ENCODE measurements at regions not wholly inside any gene's neighbourhood (a gene's known extent, or its start where the extent isn't known, plus 50 kb on each side); places are given as distances from the start of the nearest gene placed in this dataset.

DNA sequence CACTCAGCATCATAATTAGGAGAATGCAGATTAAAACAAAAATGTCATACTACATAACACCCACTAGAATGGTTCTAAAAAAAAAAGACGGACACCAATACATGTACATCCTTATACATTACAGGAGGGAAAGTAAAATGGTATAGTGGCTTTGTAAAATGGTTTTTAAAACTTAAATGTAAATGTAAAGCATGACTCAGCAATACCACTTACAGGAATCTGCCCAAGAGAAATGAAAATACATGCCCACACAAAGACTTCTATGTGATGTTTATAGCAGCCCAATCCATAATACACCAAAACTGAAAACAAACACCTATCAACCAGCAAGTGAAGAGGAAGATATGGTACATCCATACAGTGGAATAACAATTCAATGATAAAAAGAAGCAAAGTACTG lies 939.1 kb upstream of the ACO1 start:
- no peaks in the 10 kb centered on the region for H3K9me3 Mint-ChIP-seq
- no peaks in the 10 kb centered on the region for H3K27me3 ChIP-seq (ENCODE audit: insufficient read depth, low read length)
- H3K4me3 ChIP-seq (ENCODE audit: low read length in 2 of 2): no peak overlapping the region
- H3K4me3 Mint-ChIP-seq: peak overlapping the region in 1 of 8 donors; percentile 15
- H3K9me3 ChIP-seq (ENCODE audit: control insufficient read depth in 1 of 2, low read length in 2 of 2): no peaks in the 10 kb centered on the region
- H3K27me3 Mint-ChIP-seq: no peaks in the 10 kb centered on the region
- intact Hi-C loops (cut with micrococcal nuclease): no loop called here
- H3K36me3 ChIP-seq (ENCODE audit: insufficient read depth, low read length): no peaks in the 10 kb centered on the region
- H3K4me1 ChIP-seq (ENCODE audit: insufficient read depth, low read length): no peaks in the 10 kb centered on the region
- DNase-seq: no peak
- CTCF ChIA-PET (ENCODE audit: partially characterized antibody): no interaction called here
- H3K27ac Mint-ChIP-seq: peak overlapping the region in 1 of 7 donors; percentile 23
- H3K27ac ChIP-seq (ENCODE audit: low read depth, low read length): no peak overlapping the region
- POLR2A ChIA-PET (ENCODE audit: partially characterized antibody): no interaction called here
- peaks cover 0 to 3% of the 10 kb centered on the region in 2 donors for H3K36me3 Mint-ChIP-seq
- peaks cover 2 to 13% (median 6%) of the 10 kb centered on the region in 4 donors for H3K4me1 Mint-ChIP-seq

DNA sequence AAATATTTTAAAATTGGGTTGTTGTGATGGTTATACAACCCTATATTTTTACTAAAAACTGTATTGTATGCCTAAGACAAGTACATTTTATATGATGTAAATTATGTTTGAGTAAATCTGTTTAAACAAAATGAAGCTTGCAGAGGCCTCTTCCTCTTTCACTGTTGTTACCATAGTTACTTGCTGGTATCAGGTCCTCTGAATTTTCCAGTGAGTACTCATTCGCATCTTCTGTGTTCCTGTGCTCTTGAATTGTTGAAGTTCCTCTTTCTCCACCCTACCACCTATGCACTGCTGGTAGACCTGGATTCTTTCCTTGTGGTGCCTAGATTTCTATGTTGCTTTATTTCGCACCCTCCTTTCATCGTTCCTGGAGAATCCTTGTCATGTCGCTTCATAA lies 938.5 kb upstream of the ACO1 start:
- Histone ChIP-seq H3K27me3 (ENCODE audit: insufficient read depth, low read length) (no peaks in the 10 kb centered on the region), H3K9me3 (ENCODE audit: control insufficient read depth in 1 of 2, low read length in 2 of 2) (no peaks in the 10 kb centered on the region), H3K4me1 (ENCODE audit: insufficient read depth, low read length) (no peaks in the 10 kb centered on the region), H3K36me3 (ENCODE audit: insufficient read depth, low read length) (no peaks in the 10 kb centered on the region), H3K27ac (ENCODE audit: low read depth, low read length) (no peak overlapping the region), H3K4me3 (ENCODE audit: low read length in 2 of 2) (no peak overlapping the region)
- H3K4me3 Mint-ChIP-seq: no peak overlapping the region
- peaks cover 0 to 3% of the 10 kb centered on the region in 2 donors for H3K36me3 Mint-ChIP-seq
- no peak for DNase-seq
- no peaks in the 10 kb centered on the region for H3K27me3 Mint-ChIP-seq
- ChIA-PET CTCF (ENCODE audit: partially characterized antibody) (no interaction called here), POLR2A (ENCODE audit: partially characterized antibody) (no interaction called here)
- H3K27ac Mint-ChIP-seq: peak overlapping the region in 1 of 7 donors; percentile 38
- intact Hi-C loops (cut with micrococcal nuclease): no loop called here
- H3K9me3 Mint-ChIP-seq: no peaks in the 10 kb centered on the region
- H3K4me1 Mint-ChIP-seq: peaks cover 2 to 13% (median 6%) of the 10 kb centered on the region in 4 donors

GRCh38 chr9:31467075-31467474 lies 917.4 kb upstream of the ACO1 start:
- Histone ChIP-seq H3K4me1 (ENCODE audit: insufficient read depth, low read length) (peaks cover 4% of the 10 kb centered on the region), H3K4me3 (ENCODE audit: low read length in 2 of 2) (no peak overlapping the region), H3K27ac (ENCODE audit: low read depth, low read length) (no peak overlapping the region), H3K9me3 (ENCODE audit: control insufficient read depth in 1 of 2, low read length in 2 of 2) (no peaks in the 10 kb centered on the region), H3K36me3 (ENCODE audit: insufficient read depth, low read length) (no peaks in the 10 kb centered on the region), H3K27me3 (ENCODE audit: insufficient read depth, low read length) (no peaks in the 10 kb centered on the region)
- no peak overlapping the region for H3K4me3 Mint-ChIP-seq
- H3K4me1 Mint-ChIP-seq: peaks cover 6 to 13% (median 10%) of the 10 kb centered on the region in 4 donors
- CTCF ChIA-PET (ENCODE audit: partially characterized antibody): no interaction called here
- POLR2A ChIA-PET (ENCODE audit: partially characterized antibody): no interaction called here
- H3K27ac Mint-ChIP-seq: no peak overlapping the region
- H3K27me3 Mint-ChIP-seq: no peaks in the 10 kb centered on the region
- peaks cover 0 to 11% of the 10 kb centered on the region in 2 donors for H3K36me3 Mint-ChIP-seq
- peaks cover 0 to 28% (median 7%) of the 10 kb centered on the region in 8 donors for H3K9me3 Mint-ChIP-seq
- intact Hi-C loops (cut with micrococcal nuclease): no loop called here
- no peak for DNase-seq

- Mint-ChIP-seq H3K36me3 (peaks cover 0 to 4% of the 10 kb centered on the region in 2 donors), H3K4me3 (no peak overlapping the region), H3K27ac (no peak overlapping the region), H3K27me3 (no peaks in the 10 kb centered on the region), H3K9me3 (peaks cover 0 to 11% (median 4%) of the 10 kb centered on the region in 8 donors), H3K4me1 (peaks cover 8 to 16% (median 13%) of the 10 kb centered on the region in 4 donors)
- intact Hi-C loops (cut with micrococcal nuclease): no loop called here
- ChIA-PET POLR2A (ENCODE audit: partially characterized antibody) (no interaction called here), CTCF (ENCODE audit: partially characterized antibody) (no interaction called here)
- Histone ChIP-seq H3K4me1 (ENCODE audit: insufficient read depth, low read length) (peaks cover 4% of the 10 kb centered on the region), H3K27me3 (ENCODE audit: insufficient read depth, low read length) (no peaks in the 10 kb centered on the region), H3K9me3 (ENCODE audit: control insufficient read depth in 1 of 2, low read length in 2 of 2) (no peaks in the 10 kb centered on the region), H3K4me3 (ENCODE audit: low read length in 2 of 2) (no peak overlapping the region), H3K27ac (ENCODE audit: low read depth, low read length) (no peak overlapping the region), H3K36me3 (ENCODE audit: insufficient read depth, low read length) (no peaks in the 10 kb centered on the region)
- DNase-seq: no peak
Measured at GRCh38 chr9:31470051-31470450, 914.4 kb upstream of the ACO1 start.

GRCh38 chr9:31471010-31471409 lies 913.4 kb upstream of the ACO1 start:
- H3K9me3 Mint-ChIP-seq: peaks cover 0 to 5% (median 3%) of the 10 kb centered on the region in 8 donors
- Histone ChIP-seq H3K36me3 (ENCODE audit: insufficient read depth, low read length) (no peaks in the 10 kb centered on the region), H3K4me1 (ENCODE audit: insufficient read depth, low read length) (peaks cover 4% of the 10 kb centered on the region), H3K9me3 (ENCODE audit: control insufficient read depth in 1 of 2, low read length in 2 of 2) (no peaks in the 10 kb centered on the region), H3K27ac (ENCODE audit: low read depth, low read length) (no peak overlapping the region), H3K4me3 (ENCODE audit: low read length in 2 of 2) (no peak overlapping the region), H3K27me3 (ENCODE audit: insufficient read depth, low read length) (no peaks in the 10 kb centered on the region)
- peaks cover 8 to 16% (median 13%) of the 10 kb centered on the region in 4 donors for H3K4me1 Mint-ChIP-seq
- ChIA-PET POLR2A (ENCODE audit: partially characterized antibody) (no interaction called here), CTCF (ENCODE audit: partially characterized antibody) (no interaction called here)
- no peak overlapping the region for H3K4me3 Mint-ChIP-seq
- H3K27ac Mint-ChIP-seq: no peak overlapping the region
- intact Hi-C loops (cut with micrococcal nuclease): no loop called here
- DNase-seq: no peak
- H3K27me3 Mint-ChIP-seq: no peaks in the 10 kb centered on the region
- peaks cover 0 to 4% of the 10 kb centered on the region in 2 donors for H3K36me3 Mint-ChIP-seq

DNA sequence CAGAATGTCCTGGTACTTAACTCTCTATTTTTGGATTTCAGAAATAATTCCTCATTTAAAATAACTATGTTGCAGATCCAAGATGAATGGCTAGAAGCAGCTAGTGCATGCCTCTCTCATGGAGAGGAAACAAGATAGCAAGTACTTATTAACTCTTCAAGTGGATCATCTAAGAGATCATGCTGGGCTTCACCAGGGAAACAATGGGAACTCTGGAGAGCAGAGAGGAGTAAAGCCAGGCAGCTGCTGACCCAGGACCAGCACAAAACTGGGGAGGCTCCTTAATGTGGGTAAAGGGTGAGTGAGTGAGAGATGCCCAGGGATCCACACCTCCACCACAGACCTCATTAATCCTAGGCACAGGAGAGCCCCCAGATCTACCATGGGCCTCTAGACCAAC lies 897.8 kb upstream of the ACO1 start:
- H3K36me3 Mint-ChIP-seq: peaks cover 0 to 4% of the 10 kb centered on the region in 2 donors
- no peak for DNase-seq
- CTCF ChIA-PET (ENCODE audit: partially characterized antibody): no interaction called here
- POLR2A ChIA-PET (ENCODE audit: partially characterized antibody): no interaction called here
- Histone ChIP-seq H3K4me3 (ENCODE audit: low read length in 2 of 2) (no peak overlapping the region), H3K27ac (ENCODE audit: low read depth, low read length) (no peak overlapping the region), H3K36me3 (ENCODE audit: insufficient read depth, low read length) (no peaks in the 10 kb centered on the region), H3K9me3 (ENCODE audit: control insufficient read depth in 1 of 2, low read length in 2 of 2) (no peaks in the 10 kb centered on the region), H3K4me1 (ENCODE audit: insufficient read depth, low read length) (no peaks in the 10 kb centered on the region), H3K27me3 (ENCODE audit: insufficient read depth, low read length) (no peaks in the 10 kb centered on the region)
- peaks cover 0 to 12% (median 1%) of the 10 kb centered on the region in 4 donors for H3K4me1 Mint-ChIP-seq
- intact Hi-C loops (cut with micrococcal nuclease): no loop called here
- no peak overlapping the region for H3K4me3 Mint-ChIP-seq
- H3K9me3 Mint-ChIP-seq: peaks cover 0 to 6% (median under 1%) of the 10 kb centered on the region in 8 donors
- no peak overlapping the region for H3K27ac Mint-ChIP-seq
- no peaks in the 10 kb centered on the region for H3K27me3 Mint-ChIP-seq

- Mint-ChIP-seq H3K4me3 (no peak overlapping the region), H3K27me3 (no peaks in the 10 kb centered on the region), H3K36me3 (peaks cover 0 to 4% of the 10 kb centered on the region in 2 donors), H3K9me3 (peaks cover 0 to 2% (median 2%) of the 10 kb centered on the region in 8 donors), H3K4me1 (peaks cover 0 to 8% (median 0%) of the 10 kb centered on the region in 4 donors), H3K27ac (no peak overlapping the region)
- POLR2A ChIA-PET (ENCODE audit: partially characterized antibody): no interaction called here
- no peak overlapping the region for H3K4me3 ChIP-seq (ENCODE audit: low read length in 2 of 2)
- CTCF ChIA-PET (ENCODE audit: partially characterized antibody): no interaction called here
- no peaks in the 10 kb centered on the region for H3K27me3 ChIP-seq (ENCODE audit: insufficient read depth, low read length)
- no peak overlapping the region for H3K27ac ChIP-seq (ENCODE audit: low read depth, low read length)
- no peak for DNase-seq
- H3K4me1 ChIP-seq (ENCODE audit: insufficient read depth, low read length): no peaks in the 10 kb centered on the region
- intact Hi-C loops (cut with micrococcal nuclease): no loop called here
- H3K36me3 ChIP-seq (ENCODE audit: insufficient read depth, low read length): no peaks in the 10 kb centered on the region
- H3K9me3 ChIP-seq (ENCODE audit: control insufficient read depth in 1 of 2, low read length in 2 of 2): no peaks in the 10 kb centered on the region
Measured at GRCh38 chr9:31490551-31491106, 893.8 kb upstream of the ACO1 start.

Data from CD4-positive, alpha-beta memory T cell (primary cell).